NCI-H2227 (cell line): ENCODE measurements at regions not wholly inside any gene's neighbourhood (a gene's known extent, or its start where the extent isn't known, plus 50 kb on each side); places are given as distances from the start of the nearest gene placed in this dataset.
A peak's percentile ranks its signal among the peaks of the same experiment; 100 is the strongest.

Experiments
- DNase-seq: peaks from one replicate; lab custom pipeline; 2025; ENCODE audit not compliant: unreplicated experiment; lab: John Stamatoyannopoulos, UW

- no peak for DNase-seq
These were observed 1904.1 kb downstream of the TP53TG3F start for GRCh38 chr16:35363510-35363909.

DNA sequence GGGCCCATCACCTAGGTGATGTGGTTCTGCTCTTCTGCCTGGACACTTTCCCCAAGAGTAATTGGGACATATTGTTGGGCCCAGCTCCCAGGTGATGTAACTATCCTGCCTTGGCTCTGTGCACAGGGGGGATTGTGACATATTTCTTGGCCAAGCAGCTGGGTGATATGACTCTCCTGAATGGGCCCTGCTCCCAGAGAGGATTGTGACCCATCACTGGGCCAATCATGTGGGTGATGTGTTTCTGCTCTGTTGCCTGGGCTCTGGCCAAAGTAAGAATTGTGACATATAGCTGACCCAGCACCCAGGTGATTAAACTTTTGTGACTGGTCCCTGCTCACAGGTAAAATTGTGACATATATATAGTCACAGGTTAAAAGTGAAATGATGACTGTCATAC is 1904.9 kb downstream of the TP53TG3F start:
- DNase-seq: no peak

GRCh38 chr16:35365675-35366074 is 1906.3 kb downstream of the TP53TG3F start:
- no peak for DNase-seq

DNA sequence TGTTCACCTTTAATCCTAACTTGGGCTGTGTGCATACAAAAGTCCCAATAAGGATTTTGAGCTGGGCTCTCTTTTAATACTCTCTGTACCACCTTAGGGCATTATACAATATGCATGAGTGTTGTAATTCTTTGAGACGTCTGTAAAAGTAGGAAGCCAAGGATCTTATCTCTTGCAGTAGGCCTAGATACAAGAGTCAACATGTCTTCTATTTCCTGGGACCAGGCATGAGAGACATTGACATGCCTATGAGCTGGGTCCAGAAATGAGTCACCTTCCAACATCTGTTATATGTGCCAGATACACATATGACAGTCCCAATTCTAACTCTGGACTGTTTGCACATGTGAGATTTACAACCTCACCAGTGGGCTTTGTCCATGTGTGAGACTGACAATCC is 1911.2 kb downstream of the TP53TG3F start:
- DNase-seq: no peak

DNA sequence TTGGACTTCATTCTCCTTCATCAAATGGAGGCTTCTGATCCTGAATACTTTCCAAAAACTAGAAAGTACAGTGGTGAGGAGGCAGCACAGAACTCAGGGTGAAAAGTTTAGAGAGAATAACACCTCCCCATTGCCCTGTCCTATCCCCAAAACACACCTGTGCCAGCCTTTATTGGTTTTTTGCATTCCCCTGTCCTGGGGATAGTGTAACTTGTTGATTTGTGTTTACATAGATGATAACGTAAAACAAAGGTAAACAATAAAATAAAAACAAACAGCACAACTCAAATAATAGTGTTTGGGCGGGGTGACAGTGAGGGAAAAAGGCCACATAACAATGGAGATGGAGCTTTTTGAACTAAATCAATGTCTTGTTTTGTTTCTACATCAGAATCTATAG is 1917.7 kb downstream of the TP53TG3F start:
- no peak for DNase-seq

- DNase-seq: no peak
These were observed 1927.2 kb downstream of the TP53TG3F start for GRCh38 chr16:35386619-35387018.

DNA sequence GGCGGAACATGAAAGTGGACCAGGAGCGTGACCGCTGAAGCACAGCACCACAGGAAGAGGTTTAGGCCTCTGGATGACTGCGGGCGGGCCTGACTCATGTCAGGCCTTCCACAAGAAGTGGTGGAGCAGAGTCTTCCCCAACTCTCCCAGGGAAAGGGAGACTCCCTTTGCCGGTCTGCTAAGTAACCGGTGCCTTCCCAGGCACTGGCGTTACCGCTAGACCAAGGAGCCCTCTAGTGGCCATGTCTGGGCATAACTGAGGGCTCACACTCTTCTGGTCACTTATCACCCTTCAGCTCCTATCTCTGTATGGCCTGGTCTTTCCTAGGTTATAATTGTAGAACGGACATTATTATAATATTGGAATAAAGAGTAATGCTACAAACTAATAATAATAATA is 1931.9 kb downstream of the TP53TG3F start:
- peak; percentile 87 for DNase-seq

GRCh38 chr16:35398180-35398579 is 1938.8 kb downstream of the TP53TG3F start:
- DNase-seq: no peak

- no peak for DNase-seq
These were observed 1939.7 kb downstream of the TP53TG3F start for GRCh38 chr16:35399133-35399532.

DNA sequence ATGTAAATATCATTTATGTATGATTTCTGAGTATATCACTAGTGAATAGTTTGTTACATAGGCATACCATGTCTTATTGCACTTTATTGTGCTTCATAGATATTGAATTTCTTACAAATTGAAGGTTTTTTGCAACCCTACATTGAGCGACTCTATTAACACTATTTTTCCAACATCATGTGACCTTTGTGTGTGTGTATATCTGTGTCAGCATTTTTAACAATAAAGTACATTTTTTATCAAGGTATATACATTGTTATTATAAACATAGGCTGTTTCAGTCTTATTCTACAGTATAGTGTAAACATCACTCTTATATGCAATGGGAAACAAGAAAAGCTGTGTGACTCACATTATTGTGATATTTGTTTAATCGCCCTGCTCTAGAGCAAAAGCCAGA is 1944.9 kb downstream of the TP53TG3F start:
- DNase-seq: no peak

GRCh38 chr16:35405526-35405925 is 1946.1 kb downstream of the TP53TG3F start:
- DNase-seq: no peak

- DNase-seq: no peak
These were observed 1950.1 kb downstream of the TP53TG3F start for GRCh38 chr16:35409503-35409902.

- no peak for DNase-seq
These were observed 1951.0 kb downstream of the TP53TG3F start for GRCh38 chr16:35410438-35410837.

GRCh38 chr16:35411156-35411555 is 1951.7 kb downstream of the TP53TG3F start:
- DNase-seq: no peak

DNA sequence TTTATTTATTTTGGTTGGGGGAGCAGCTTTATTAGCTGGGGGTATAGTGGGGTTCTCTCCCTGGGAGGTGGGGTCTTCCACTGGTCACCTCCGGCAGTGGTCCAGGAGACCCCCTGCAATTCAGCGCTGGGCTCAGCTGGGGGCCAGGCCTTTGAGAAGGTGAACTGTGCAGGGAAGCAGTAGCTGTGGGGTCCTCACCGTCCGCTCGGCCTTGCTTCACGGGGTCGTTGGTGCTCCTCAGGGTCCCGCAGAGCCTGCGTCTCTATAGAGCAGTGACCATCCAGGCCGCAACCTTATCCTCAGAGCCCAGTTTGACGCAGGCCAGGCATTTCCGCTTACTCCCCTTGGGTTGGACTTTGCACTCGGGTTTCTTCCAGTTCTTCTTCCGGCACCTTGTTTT is 1954.7 kb downstream of the TP53TG3F start:
- DNase-seq: no peak

GRCh38 chr16:35414563-35414962 is 1955.2 kb downstream of the TP53TG3F start:
- DNase-seq: no peak

- DNase-seq: peak; percentile 52
These were observed 1965.9 kb downstream of the TP53TG3F start for GRCh38 chr16:35425270-35425669.

DNA sequence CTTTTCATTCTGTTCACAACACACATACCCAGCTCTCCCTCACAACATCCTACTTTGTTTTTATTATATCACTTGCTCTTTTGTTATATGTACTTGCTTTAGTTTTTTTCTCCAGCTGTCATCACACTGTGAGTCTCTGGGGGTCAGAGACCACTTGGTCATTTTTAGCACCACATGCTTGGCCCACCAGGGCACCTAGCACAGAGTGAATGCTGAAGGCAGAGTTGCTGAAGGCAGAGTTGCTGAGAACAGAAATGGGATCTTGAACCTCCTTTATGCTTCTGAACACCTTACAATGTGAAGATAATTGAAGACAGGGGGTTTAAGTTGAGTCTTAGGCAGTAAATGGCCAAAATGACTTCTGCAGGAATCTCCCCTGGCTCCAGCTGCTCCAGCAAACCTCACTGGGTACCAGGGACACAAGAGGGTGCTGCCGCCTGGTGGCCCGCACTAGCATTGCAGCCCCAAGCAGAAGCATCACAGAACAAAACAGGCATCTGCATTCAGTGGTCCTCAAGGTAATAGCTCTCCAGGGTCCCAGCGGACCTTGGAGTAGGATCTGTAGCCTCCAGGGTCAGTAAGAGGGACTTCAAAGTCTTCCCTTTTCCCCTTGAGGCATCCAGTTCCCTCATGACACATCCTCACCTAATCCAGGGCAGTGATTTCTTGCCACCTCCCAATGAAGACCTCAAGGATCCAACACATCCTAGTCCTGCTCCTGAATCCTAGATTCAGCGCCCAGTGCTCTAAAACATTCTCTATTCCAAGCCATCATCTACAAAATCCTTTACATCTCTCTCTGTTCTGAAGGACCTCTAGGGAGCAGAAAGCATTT is 1972.6 kb downstream of the TP53TG3F start:
- no peak for DNase-seq

GRCh38 chr16:35440875-35441274 is 1981.5 kb downstream of the TP53TG3F start:
- DNase-seq: no peak

DNA sequence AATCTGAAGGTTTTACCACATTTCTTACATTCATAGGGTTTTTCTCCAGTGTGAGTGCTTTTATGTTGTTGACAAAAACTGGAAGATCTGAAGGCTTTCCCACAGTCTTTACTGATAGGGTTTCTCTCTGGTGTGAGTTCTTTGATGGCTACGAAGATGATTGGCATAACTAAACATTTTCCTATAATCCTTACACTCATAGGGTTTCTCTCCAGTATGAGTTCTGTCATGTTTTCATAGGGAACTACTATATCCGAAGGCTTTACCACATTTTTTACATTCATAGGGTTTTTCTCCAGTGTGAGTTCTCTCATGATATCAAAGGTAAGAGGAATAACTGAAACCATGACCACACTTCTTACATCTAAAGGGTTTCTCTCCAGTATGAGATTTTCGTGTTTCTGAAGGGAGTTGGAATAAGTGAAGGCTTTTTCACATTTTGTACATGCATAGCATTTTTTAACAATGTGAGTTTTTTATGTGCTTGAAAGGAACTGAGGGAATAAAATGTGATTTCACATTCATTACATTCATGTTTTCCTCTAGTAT is 1987.7 kb downstream of the TP53TG3F start:
- DNase-seq: no peak

DNA sequence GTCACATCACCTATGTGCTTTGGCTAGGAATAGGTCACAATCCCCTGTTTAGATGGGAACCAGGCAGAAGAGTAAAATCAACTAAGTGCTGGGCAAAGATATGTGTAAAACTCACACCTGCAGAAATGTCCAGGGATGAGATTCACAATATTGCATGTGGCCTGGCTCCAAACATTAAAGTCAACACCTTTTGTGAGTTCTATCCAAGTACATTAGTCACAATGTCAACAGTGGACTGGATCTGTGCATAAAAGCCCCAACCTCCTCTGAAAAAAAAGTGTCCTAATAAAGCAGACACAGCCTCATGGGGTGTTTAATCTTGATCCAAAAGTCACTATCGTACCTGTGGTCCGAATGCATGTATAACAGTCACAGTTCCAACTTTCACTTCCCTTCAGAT is 1990.3 kb downstream of the TP53TG3F start:
- DNase-seq: no peak

GRCh38 chr16:35450648-35451047 is 1991.2 kb downstream of the TP53TG3F start:
- DNase-seq: no peak

- DNase-seq: no peak
These were observed 1993.1 kb downstream of the TP53TG3F start for GRCh38 chr16:35452471-35452870.
